ENCODE measurements at regions not wholly inside any gene's neighbourhood (a gene's known extent, or its start where the extent isn't known, plus 50 kb on each side); places are given as distances from the start of the nearest gene placed in this dataset.

- TF ChIP-seq CTCF (IDR thresholded peaks at IDR 0.05; ENCODE audit: borderline replicate concordance, extremely low read depth, low read length, poor library complexity, severe bottlenecking) (no peak), EZH2 (IDR thresholded peaks at IDR 0.05; ENCODE audit: borderline replicate concordance, low read depth, low read length, severe bottlenecking) (no peak)
These were observed 176.1 kb upstream of the CDH12 start for GRCh38 chr5:23029290-23029689.

Measured in DND-41 (cell line).